ENCODE measurements at regions not wholly inside any gene's neighbourhood (a gene's known extent, or its start where the extent isn't known, plus 50 kb on each side); places are given as distances from the start of the nearest gene placed in this dataset.

- DNase-seq (ENCODE audit: low read depth in 1 of 2, low spot score in 2 of 2) (no peak), FAIRE-seq (no peak)
- Histone ChIP-seq H3K9ac (replicated peaks in 1 of 4; ENCODE audit: extremely low read depth in 1 of 4, low read depth in 3 of 4, low read length in 3 of 4) (no peak overlapping the region), H3K4me1 (replicated peaks in 1 of 4; ENCODE audit: control insufficient read depth in 3 of 4, insufficient read depth in 4 of 4, low read length in 3 of 4) (peaks cover 2 to 11% (median 6%) of the 10 kb centered on the region in 4 experiments; a peak in 6 of 7 replicates), H2BK5ac (ENCODE audit: low read depth, low read length) (no peak overlapping the region), H4K20me1 (replicated peaks in 1 of 2; ENCODE audit: control insufficient read depth in 1 of 2, insufficient read depth in 2 of 2, low read length in 2 of 2) (peaks cover 0 to 1% of the 10 kb centered on the region in 2 experiments), H3K18ac (ENCODE audit: extremely low read depth, low read length) (no peak overlapping the region), H2BK12ac (ENCODE audit: low read depth, low read length) (no peak overlapping the region), H4K91ac (replicated peaks; ENCODE audit: insufficient read length, low read length) (no peak overlapping the region), H3K79me1 (ENCODE audit: low read depth, low read length) (no peaks in the 10 kb centered on the region), H3K23me2 (ENCODE audit: low read depth, low read length) (peaks cover 7% of the 10 kb centered on the region; the same call in 1 of the 2 replicates), H3K27me3 (replicated peaks in 1 of 4; ENCODE audit: control insufficient read depth in 3 of 4, extremely low read depth in 1 of 4, insufficient read depth in 3 of 4, low read length in 3 of 4) (peaks cover 0 to 23% (median 8%) of the 10 kb centered on the region in 4 experiments; a peak in 6 of 7 replicates), H2BK15ac (ENCODE audit: low read length) (no peak overlapping the region), H3K4me2 (ENCODE audit: insufficient read depth in 1 of 2, low read depth in 2 of 2, low read length in 2 of 2) (no peak overlapping the region), H2AFZ (ENCODE audit: low read length) (no peak overlapping the region), H3K79me2 (ENCODE audit: control insufficient read depth in 1 of 2, insufficient read depth in 2 of 2, low read length in 2 of 2) (no peaks in the 10 kb centered on the region), H3K9me3 (ENCODE audit: insufficient read depth in 2 of 2, low read depth in 1 of 2, low read length in 1 of 2) (no peaks in the 10 kb centered on the region), H4K8ac (ENCODE audit: extremely low read depth, insufficient read depth, low read length) (no peak overlapping the region), H3K56ac (replicated peaks; ENCODE audit: insufficient read length, low read depth, low read length) (no peak overlapping the region), H2AK5ac (ENCODE audit: low read depth, low read length) (no peak overlapping the region), H3K23ac (ENCODE audit: insufficient read length) (no peak overlapping the region), H3K36me3 (ENCODE audit: control insufficient read depth in 2 of 4, insufficient read depth in 4 of 4, low read length in 3 of 4) (no peaks in the 10 kb centered on the region), H4K5ac (ENCODE audit: insufficient read length, low read depth, low read length) (no peak overlapping the region), H3K14ac (ENCODE audit: insufficient read length) (no peak overlapping the region), H2BK120ac (replicated peaks; ENCODE audit: low read depth, low read length) (no peak overlapping the region), H3K27ac (ENCODE audit: low read depth, low read length) (no peak overlapping the region), H2BK20ac (ENCODE audit: low read length) (no peak overlapping the region), H3K4ac (replicated peaks; ENCODE audit: insufficient read length, low read depth, low read length) (no peak overlapping the region), H3K4me3 (ENCODE audit: extremely low read depth in 1 of 4, insufficient read depth in 2 of 4, low read depth in 3 of 4, low read length in 4 of 4) (no peak overlapping the region)
- CTCF ChIA-PET (ENCODE audit: partially characterized antibody) = interaction anchor here (0.6 to 1.3 kb wide), 4 partner anchors 29 to 291 kb away, joined by 3 read pairs; no protein-coding TSS in a partner anchor
- TF ChIP-seq EZH2 (IDR thresholded peaks at IDR 0.05; ENCODE audit: low read depth, low read length, severe bottlenecking) (no peak), EP300 (IDR thresholded peaks at IDR 0.05; ENCODE audit: borderline replicate concordance in 1 of 2, low read depth in 2 of 2, low read length in 2 of 2) (no peak), HDAC2 (IDR thresholded peaks at IDR 0.05; ENCODE audit: borderline replicate concordance in 1 of 2, low read depth in 2 of 2, low read length in 2 of 2) (no peak), CEBPB (IDR thresholded peaks at IDR 0.05; ENCODE audit: low read depth, low read length) (no peak)
- POLR2A ChIA-PET (ENCODE audit: partially characterized antibody) = no interaction called here
- WGBS, 2 experiments (ENCODE audit: extremely low coverage in 1 of 2, insufficient coverage in 1 of 2, insufficient read length in 1 of 2, insufficient replicate concordance in 2 of 2, low coverage in 1 of 2, low lambda C conversion rate in 2 of 2, missing lambda C conversion rate in 1 of 2) = 91% methylated on average over 2 of the region's 2 CpGs; no CpG with 5 or more reads in 1 of the 2 experiments
These were observed 71.8 kb downstream of the KLF15 start for GRCh38 chr3:126285369-126285768.
